GM13977 (cell line): ENCODE measurements at regions not wholly inside any gene's neighbourhood (a gene's known extent, or its start where the extent isn't known, plus 50 kb on each side); places are given as distances from the start of the nearest gene placed in this dataset.

Experiments
- DNase-seq: peaks from one replicate; pipeline ENCODE4 v3.0.0; 2012; ENCODE audit warnings: low spot score
- CTCF ChIP-seq: IDR thresholded peaks from 2 replicates; pipeline ENCODE4 v1.5.1; 2012; ENCODE audit warnings: mild to moderate bottlenecking, control low read depth; ENCODE audit not compliant: insufficient read depth; ENCODE audit errors: extremely low read depth, missing control alignments
- in situ Hi-C: fragments of 300-500 bp; cut with MboI; formaldehyde crosslinking; loops from one replicate; pipeline ENCODE4 v1.12.0; 2022; ENCODE audit warnings: low sequenced_read_pairs, low pct_unique_long_range_greater_than_20kb, mixed read lengths, inconsistent platforms; ENCODE audit not compliant: unreplicated experiment

DNA sequence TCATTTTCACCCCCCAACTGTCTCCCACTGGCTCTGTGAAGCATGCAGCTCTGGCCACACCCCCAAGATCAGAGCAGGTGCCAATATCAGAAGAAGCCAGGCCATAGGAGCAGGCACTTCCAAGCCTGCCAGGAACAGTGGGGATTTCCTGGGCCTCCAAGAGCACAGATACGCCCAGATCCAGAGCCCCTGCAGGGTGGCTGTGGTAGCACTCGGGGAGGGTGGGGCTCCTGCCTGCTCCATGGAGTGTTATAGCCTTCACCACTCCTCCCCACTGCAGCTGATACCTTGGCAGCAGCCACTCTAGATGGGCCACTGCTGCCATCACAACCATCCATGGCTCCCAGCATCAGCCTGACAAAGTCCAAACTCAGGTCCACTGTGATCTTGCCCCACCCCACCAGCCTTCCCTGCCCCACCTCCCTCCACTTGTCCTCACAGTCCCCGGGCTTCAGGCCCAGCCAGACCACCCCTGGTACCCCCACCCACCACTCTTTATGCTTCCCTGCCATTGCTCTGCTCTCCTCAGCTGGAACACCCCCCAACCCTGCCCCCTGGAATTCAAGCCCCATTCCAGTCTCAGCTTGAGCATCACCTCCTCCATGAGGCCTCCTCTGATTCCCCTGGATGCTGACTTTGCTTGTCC, 448.3 kb downstream of the MATN1 start:
- in situ Hi-C loops: no loop called here
- no peak for TF ChIP-seq CTCF
- DNase-seq: no peak

DNA sequence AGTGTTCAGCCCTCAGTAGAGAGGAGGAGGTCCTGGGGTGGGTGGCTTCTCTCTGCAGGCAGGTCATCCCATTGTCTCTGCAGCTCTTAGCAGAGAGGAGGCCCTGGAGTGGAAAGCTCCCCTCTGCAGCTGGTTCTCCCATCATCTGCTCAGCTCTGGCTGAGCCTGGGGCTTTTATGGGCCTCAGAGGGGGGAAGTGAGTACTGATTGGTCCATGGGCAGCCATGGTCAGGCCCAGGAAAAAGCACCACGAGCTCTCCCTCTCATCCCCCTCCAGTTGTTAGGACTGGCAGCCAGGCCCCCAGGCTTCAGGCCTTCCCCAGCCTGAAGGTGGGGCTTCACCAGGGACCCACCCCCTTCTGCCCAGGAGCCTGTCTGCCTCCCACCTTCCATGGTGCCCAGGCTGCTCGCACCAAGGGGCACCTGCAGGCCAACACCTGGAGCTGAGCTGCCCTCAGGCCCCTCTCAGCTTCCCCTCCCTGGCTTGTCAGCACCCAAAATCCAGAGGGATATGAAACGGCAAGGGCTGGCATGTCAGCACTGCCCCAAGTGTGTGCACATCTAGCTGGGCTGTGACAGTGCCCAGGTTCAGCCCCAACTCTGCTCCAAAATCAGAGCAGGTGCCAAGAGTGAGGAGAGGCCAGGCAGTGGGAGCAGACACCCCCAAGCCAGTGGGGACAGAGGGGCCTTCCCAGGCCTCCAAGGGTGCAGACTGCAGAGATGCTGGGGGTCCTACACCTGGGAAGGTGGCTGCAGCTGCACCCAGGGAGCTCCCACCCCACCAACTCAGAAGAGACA, 449.0 kb downstream of the MATN1 start:
- no peak for TF ChIP-seq CTCF
- in situ Hi-C loops: no loop called here
- DNase-seq: no peak

- no peak for TF ChIP-seq CTCF
These were observed 449.9 kb downstream of the MATN1 start for GRCh38 chr1:30273456-30273855.

DNA sequence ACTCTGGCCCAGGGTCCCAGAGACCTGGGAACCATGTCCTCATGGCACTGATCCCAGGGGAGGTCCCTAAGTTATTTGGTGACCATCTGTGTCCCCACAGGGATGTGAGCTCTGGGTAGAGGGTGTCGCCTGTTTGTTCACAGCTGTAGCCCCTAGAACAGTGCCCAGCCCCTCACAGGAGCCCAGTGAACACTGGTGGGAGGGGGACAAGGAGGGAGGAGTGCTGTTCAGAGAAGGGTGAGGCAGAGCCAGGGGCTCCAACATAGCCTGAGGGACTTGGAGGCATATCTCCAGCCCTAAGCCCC, 450.4 kb downstream of the MATN1 start:
- in situ Hi-C loops: no loop called here
- DNase-seq: no peak
- no peak for TF ChIP-seq CTCF

More at GRCh38 chr1:30273456-30273855, 449.9 kb downstream of the MATN1 start:
- in situ Hi-C loops: no loop called here
- no peak for DNase-seq

DNA sequence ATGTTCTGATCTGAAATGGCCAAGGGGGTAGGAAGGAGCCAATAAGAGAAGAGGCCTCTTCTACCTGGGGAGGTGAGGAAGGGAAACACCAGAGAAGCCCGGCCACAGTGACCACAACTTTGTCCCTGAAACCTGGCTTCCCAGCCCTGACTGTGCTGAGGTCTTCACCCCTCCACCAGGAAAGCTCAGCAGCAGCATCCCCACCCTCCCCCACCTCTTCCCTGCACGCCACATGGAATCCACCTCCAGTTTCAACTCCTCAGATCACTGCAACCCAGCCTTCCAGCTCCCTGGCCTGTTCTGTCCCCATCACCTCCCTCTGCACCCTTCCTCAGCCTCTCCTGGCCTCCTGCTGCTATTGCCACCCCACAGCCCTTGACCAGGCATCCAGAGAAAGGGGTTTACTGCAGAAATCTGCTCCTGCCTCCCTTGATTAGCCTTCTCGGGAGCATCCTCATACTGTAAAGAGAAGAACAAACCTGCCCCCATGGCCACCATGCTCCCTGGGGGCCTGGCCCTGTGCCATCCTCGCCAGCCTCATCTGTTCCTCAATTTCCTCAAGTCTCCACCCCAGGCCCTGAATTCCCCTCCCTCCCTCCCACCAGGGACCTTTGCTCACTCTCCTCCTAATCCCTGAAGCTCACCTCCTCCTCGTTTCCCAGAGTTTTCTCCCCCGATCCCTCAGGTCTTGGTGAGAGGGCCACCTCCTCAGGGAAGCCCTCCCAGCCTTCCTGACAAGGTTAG, 450.9 kb downstream of the MATN1 start:
- in situ Hi-C loops: no loop called here
- DNase-seq: no peak
- TF ChIP-seq CTCF: no peak

GRCh38 chr1:30271401-30272276, 451.7 kb downstream of the MATN1 start:
- no peak for DNase-seq
- no peak for TF ChIP-seq CTCF
- in situ Hi-C loops: no loop called here
